AG10803 (cell line): ENCODE measurements at regions not wholly inside any gene's neighbourhood (a gene's known extent, or its start where the extent isn't known, plus 50 kb on each side); places are given as distances from the start of the nearest gene placed in this dataset.
A peak's percentile ranks its signal among the peaks of the same experiment; 100 is the strongest.

Experiments
- DNase-seq: peaks from one replicate; pipeline ENCODE4 v3.0.0; 2010; ENCODE audit warnings: low read depth
- H3K4me3 ChIP-seq: 2 replicates; pipeline ENCODE4 v1.5.1; 2011; ENCODE audit warnings: mild to moderate bottlenecking, low read length, control low read depth
- CTCF ChIP-seq: conservative IDR thresholded peaks from 2 replicates; pipeline ENCODE4 v1.5.1; 2011; ENCODE audit warnings: mild to moderate bottlenecking, low read length, control low read depth, inconsistent platforms

GRCh38 chr10:31197886-31198285, 121.1 kb upstream of the ZEB1 start:
- DNase-seq = peak; percentile 18

GRCh38 chr10:31204090-31204489, 114.9 kb upstream of the ZEB1 start:
- DNase-seq = peak; percentile 27
- no peak overlapping the region for H3K4me3 ChIP-seq
- no peak for TF ChIP-seq CTCF

More at GRCh38 chr10:31197886-31198285, 121.1 kb upstream of the ZEB1 start:
- no peak overlapping the region for H3K4me3 ChIP-seq
- no peak for TF ChIP-seq CTCF

- no peak for DNase-seq
- no peak overlapping the region for H3K4me3 ChIP-seq
- no peak for TF ChIP-seq CTCF
Observed at GRCh38 chr10:31207636-31208035, 111.4 kb upstream of the ZEB1 start.

GRCh38 chr10:31209478-31209877, 109.5 kb upstream of the ZEB1 start:
- no peak overlapping the region for H3K4me3 ChIP-seq
- DNase-seq = no peak
- TF ChIP-seq CTCF = no peak

GRCh38 chr10:31210190-31210589, 108.8 kb upstream of the ZEB1 start:
- no peak overlapping the region for H3K4me3 ChIP-seq
- no peak for TF ChIP-seq CTCF
- no peak for DNase-seq

GRCh38 chr10:31213959-31214358, 105.1 kb upstream of the ZEB1 start:
- DNase-seq = no peak
- H3K4me3 ChIP-seq = no peak overlapping the region
- no peak for TF ChIP-seq CTCF

- no peak overlapping the region for H3K4me3 ChIP-seq
- no peak for DNase-seq
- TF ChIP-seq CTCF = no peak
Observed at GRCh38 chr10:31215052-31215451, 104.0 kb upstream of the ZEB1 start.
